ENCODE measurements at regions not wholly inside any gene's neighbourhood (a gene's known extent, or its start where the extent isn't known, plus 50 kb on each side); places are given as distances from the start of the nearest gene placed in this dataset.

DNA sequence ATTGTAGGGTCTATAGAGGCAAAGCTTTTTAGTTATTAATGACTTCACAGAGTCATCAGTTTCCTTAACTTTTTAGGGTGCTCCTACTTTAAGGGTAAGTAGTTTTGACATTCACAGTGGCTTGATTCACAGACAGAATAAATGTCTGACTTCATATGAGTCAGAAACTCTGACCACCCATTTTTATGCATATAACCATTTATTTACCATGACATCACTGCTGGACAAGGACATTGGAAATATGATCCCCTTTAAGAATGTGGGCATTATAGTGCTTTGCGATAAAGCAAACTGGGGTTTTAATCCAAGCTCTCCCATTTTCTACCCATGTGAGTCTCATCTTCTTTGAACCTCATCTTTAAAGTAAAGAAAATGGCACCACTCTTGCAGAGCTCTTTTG is 162.0 kb upstream of the MC4R start:
- Histone ChIP-seq H3K23ac (ENCODE audit: low read length) (no peak overlapping the region), H3K18ac (ENCODE audit: low read length) (no peak overlapping the region), H3K36me3 (ENCODE audit: control insufficient read depth in 1 of 2, insufficient read depth in 2 of 2, low read length in 2 of 2) (no peaks in the 10 kb centered on the region), H3K4ac (ENCODE audit: low read depth, low read length) (no peak overlapping the region), H2BK5ac (ENCODE audit: low read depth, low read length, poor library complexity) (no peak overlapping the region), H3K4me2 (ENCODE audit: low read length) (no peak overlapping the region), H3K14ac (ENCODE audit: low read length) (no peak overlapping the region), H3K79me2 (ENCODE audit: control insufficient read depth, insufficient read depth, low read length, poor library complexity) (no peaks in the 10 kb centered on the region), H3K4me3 (ENCODE audit: low read depth, low read length) (no peak overlapping the region), H2BK12ac (ENCODE audit: low read length) (no peak overlapping the region), H2BK120ac (ENCODE audit: insufficient read depth, low read length, poor library complexity) (no peak overlapping the region), H4K8ac (ENCODE audit: low read depth, low read length) (no peak overlapping the region), H3K4me1 (ENCODE audit: control insufficient read depth in 1 of 2, insufficient read depth in 2 of 2, low read length in 2 of 2) (no peaks in the 10 kb centered on the region), H3K27ac (ENCODE audit: low read depth, low read length) (no peak overlapping the region), H2AFZ (ENCODE audit: insufficient read depth, low read length, poor library complexity) (no peak overlapping the region), H3K27me3 (ENCODE audit: insufficient read depth, low read length) (no peaks in the 10 kb centered on the region), H2AK5ac (ENCODE audit: low read length) (no peak overlapping the region), H3K9me3 (ENCODE audit: insufficient read depth, low read depth, low read length) (no peaks in the 10 kb centered on the region), H4K12ac (ENCODE audit: low read depth, low read length) (no peak overlapping the region), H4K91ac (ENCODE audit: low read depth, low read length) (no peak overlapping the region), H3K9ac (ENCODE audit: low read length) (no peak overlapping the region), H3K79me1 (ENCODE audit: low read length) (no peaks in the 10 kb centered on the region)
- no CpG with 5 or more reads among the region's 1 CpG for WGBS (ENCODE audit: extremely low coverage, insufficient coverage, insufficient read length)
- no peak for DNase-seq

DNA sequence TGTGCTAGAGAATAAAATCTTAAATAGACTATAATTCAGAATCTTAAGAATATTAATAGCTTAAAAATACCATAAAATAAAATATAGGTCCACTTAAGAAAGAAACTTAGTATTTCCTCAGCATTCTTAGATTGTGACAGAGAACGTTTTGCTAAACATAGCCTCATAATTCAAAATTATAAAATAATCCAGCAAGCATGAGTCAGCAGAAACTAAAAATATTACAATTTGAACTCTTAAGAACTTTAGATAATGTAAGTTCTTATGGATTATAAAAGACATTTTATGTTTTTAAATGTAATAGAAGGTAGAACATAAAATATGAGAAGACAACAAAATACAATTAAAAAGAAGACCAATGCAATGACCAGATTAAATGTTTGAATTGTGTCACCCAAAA is 164.5 kb upstream of the MC4R start:
- Histone ChIP-seq H3K27ac (ENCODE audit: low read depth, low read length) (no peak overlapping the region), H3K4me3 (ENCODE audit: low read depth, low read length) (no peak overlapping the region), H4K12ac (ENCODE audit: low read depth, low read length) (no peak overlapping the region), H3K4me2 (ENCODE audit: low read length) (no peak overlapping the region), H2BK120ac (ENCODE audit: insufficient read depth, low read length, poor library complexity) (no peak overlapping the region), H4K91ac (ENCODE audit: low read depth, low read length) (no peak overlapping the region), H2AK5ac (ENCODE audit: low read length) (no peak overlapping the region), H3K23ac (ENCODE audit: low read length) (no peak overlapping the region), H2BK12ac (ENCODE audit: low read length) (no peak overlapping the region), H3K4ac (ENCODE audit: low read depth, low read length) (no peak overlapping the region), H3K36me3 (ENCODE audit: control insufficient read depth in 1 of 2, insufficient read depth in 2 of 2, low read length in 2 of 2) (no peaks in the 10 kb centered on the region), H3K79me1 (ENCODE audit: low read length) (no peaks in the 10 kb centered on the region), H3K79me2 (ENCODE audit: control insufficient read depth, insufficient read depth, low read length, poor library complexity) (no peaks in the 10 kb centered on the region), H3K9ac (ENCODE audit: low read length) (no peak overlapping the region), H3K9me3 (ENCODE audit: insufficient read depth, low read depth, low read length) (no peaks in the 10 kb centered on the region), H2BK5ac (ENCODE audit: low read depth, low read length, poor library complexity) (no peak overlapping the region), H4K8ac (ENCODE audit: low read depth, low read length) (no peak overlapping the region), H3K14ac (ENCODE audit: low read length) (no peak overlapping the region), H2AFZ (ENCODE audit: insufficient read depth, low read length, poor library complexity) (no peak overlapping the region), H3K18ac (ENCODE audit: low read length) (no peak overlapping the region), H3K4me1 (ENCODE audit: control insufficient read depth in 1 of 2, insufficient read depth in 2 of 2, low read length in 2 of 2) (no peaks in the 10 kb centered on the region), H3K27me3 (ENCODE audit: insufficient read depth, low read length) (no peaks in the 10 kb centered on the region)
- DNase-seq: no peak
- no CpG with 5 or more reads among the region's 1 CpG for WGBS (ENCODE audit: extremely low coverage, insufficient coverage, insufficient read length)

DNA sequence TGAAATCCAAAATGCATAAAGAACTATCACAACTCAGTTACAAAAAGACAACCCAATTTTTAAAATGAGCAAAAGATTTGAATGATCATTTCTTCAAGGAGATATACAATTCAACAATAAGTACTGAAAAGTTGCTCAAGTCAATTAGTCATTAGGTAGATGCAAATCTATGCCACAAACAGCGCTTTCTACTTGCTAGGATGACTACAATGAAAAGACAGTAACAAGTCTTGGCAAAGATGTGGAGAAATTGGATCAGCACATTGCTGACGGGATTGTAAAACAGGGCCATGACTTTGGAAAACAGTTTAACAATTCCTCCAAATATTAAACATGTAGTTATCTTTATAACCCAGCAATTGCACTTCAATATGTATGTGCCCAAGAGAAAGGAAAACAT is 166.3 kb upstream of the MC4R start:
- no peaks in the 10 kb centered on the region for H3K9me3 ChIP-seq (ENCODE audit: insufficient read depth, low read depth, low read length)
- H3K14ac ChIP-seq (ENCODE audit: low read length): no peak overlapping the region
- H3K9ac ChIP-seq (ENCODE audit: low read length): no peak overlapping the region
- no peak overlapping the region for H3K18ac ChIP-seq (ENCODE audit: low read length)
- no peaks in the 10 kb centered on the region for H3K36me3 ChIP-seq (ENCODE audit: control insufficient read depth in 1 of 2, insufficient read depth in 2 of 2, low read length in 2 of 2)
- H2AK5ac ChIP-seq (ENCODE audit: low read length): no peak overlapping the region
- H4K91ac ChIP-seq (ENCODE audit: low read depth, low read length): no peak overlapping the region
- no peak overlapping the region for H2BK12ac ChIP-seq (ENCODE audit: low read length)
- no peak overlapping the region for H2BK120ac ChIP-seq (ENCODE audit: insufficient read depth, low read length, poor library complexity)
- no peaks in the 10 kb centered on the region for H3K79me2 ChIP-seq (ENCODE audit: control insufficient read depth, insufficient read depth, low read length, poor library complexity)
- H3K4me3 ChIP-seq (ENCODE audit: low read depth, low read length): no peak overlapping the region
- no peak overlapping the region for H4K12ac ChIP-seq (ENCODE audit: low read depth, low read length)
- no peaks in the 10 kb centered on the region for H3K79me1 ChIP-seq (ENCODE audit: low read length)
- H3K27ac ChIP-seq (ENCODE audit: low read depth, low read length): no peak overlapping the region
- no peak for DNase-seq
- no peaks in the 10 kb centered on the region for H3K27me3 ChIP-seq (ENCODE audit: insufficient read depth, low read length)
- no peak overlapping the region for H3K23ac ChIP-seq (ENCODE audit: low read length)
- H4K8ac ChIP-seq (ENCODE audit: low read depth, low read length): no peak overlapping the region
- H3K4ac ChIP-seq (ENCODE audit: low read depth, low read length): no peak overlapping the region
- H3K4me1 ChIP-seq (ENCODE audit: control insufficient read depth in 1 of 2, insufficient read depth in 2 of 2, low read length in 2 of 2): no peaks in the 10 kb centered on the region
- H2BK5ac ChIP-seq (ENCODE audit: low read depth, low read length, poor library complexity): no peak overlapping the region
- no peak overlapping the region for H2AFZ ChIP-seq (ENCODE audit: insufficient read depth, low read length, poor library complexity)
- no CpG with 5 or more reads among the region's 2 CpGs for WGBS (ENCODE audit: extremely low coverage, insufficient coverage, insufficient read length)
- H3K4me2 ChIP-seq (ENCODE audit: low read length): no peak overlapping the region

DNA sequence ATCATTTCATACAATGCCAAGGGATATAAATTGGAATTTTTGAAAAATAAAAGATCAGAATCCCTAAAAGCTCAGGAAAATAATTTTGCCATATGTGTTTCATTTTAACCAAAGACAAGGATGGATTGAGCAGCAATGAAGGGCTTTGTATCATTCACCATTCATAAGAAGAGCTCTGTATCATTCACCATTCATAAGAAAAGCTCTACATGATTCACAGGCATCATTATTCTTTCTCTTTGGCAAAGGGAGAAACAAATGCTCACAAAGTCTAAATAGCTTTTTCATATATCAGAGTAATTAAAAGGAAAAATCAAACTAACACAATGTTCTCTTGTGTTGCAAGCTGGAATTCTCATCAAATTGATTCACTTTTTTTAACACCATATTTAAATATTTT is 169.1 kb upstream of the MC4R start:
- no peaks in the 10 kb centered on the region for H3K36me3 ChIP-seq (ENCODE audit: control insufficient read depth in 1 of 2, insufficient read depth in 2 of 2, low read length in 2 of 2)
- DNase-seq: no peak
- no peak overlapping the region for H3K18ac ChIP-seq (ENCODE audit: low read length)
- no peaks in the 10 kb centered on the region for H3K79me2 ChIP-seq (ENCODE audit: control insufficient read depth, insufficient read depth, low read length, poor library complexity)
- no peak overlapping the region for H2BK12ac ChIP-seq (ENCODE audit: low read length)
- H3K4ac ChIP-seq (ENCODE audit: low read depth, low read length): no peak overlapping the region
- no peak overlapping the region for H3K14ac ChIP-seq (ENCODE audit: low read length)
- no peak overlapping the region for H4K12ac ChIP-seq (ENCODE audit: low read depth, low read length)
- no peak overlapping the region for H2AFZ ChIP-seq (ENCODE audit: insufficient read depth, low read length, poor library complexity)
- H3K27ac ChIP-seq (ENCODE audit: low read depth, low read length): no peak overlapping the region
- no peak overlapping the region for H4K91ac ChIP-seq (ENCODE audit: low read depth, low read length)
- H3K4me2 ChIP-seq (ENCODE audit: low read length): no peak overlapping the region
- H3K79me1 ChIP-seq (ENCODE audit: low read length): no peaks in the 10 kb centered on the region
- H3K23ac ChIP-seq (ENCODE audit: low read length): no peak overlapping the region
- H2BK120ac ChIP-seq (ENCODE audit: insufficient read depth, low read length, poor library complexity): no peak overlapping the region
- H3K4me1 ChIP-seq (ENCODE audit: control insufficient read depth in 1 of 2, insufficient read depth in 2 of 2, low read length in 2 of 2): no peaks in the 10 kb centered on the region
- no peak overlapping the region for H3K4me3 ChIP-seq (ENCODE audit: low read depth, low read length)
- no peaks in the 10 kb centered on the region for H3K9me3 ChIP-seq (ENCODE audit: insufficient read depth, low read depth, low read length)
- H2BK5ac ChIP-seq (ENCODE audit: low read depth, low read length, poor library complexity): no peak overlapping the region
- H3K9ac ChIP-seq (ENCODE audit: low read length): no peak overlapping the region
- no peak overlapping the region for H4K8ac ChIP-seq (ENCODE audit: low read depth, low read length)
- no peaks in the 10 kb centered on the region for H3K27me3 ChIP-seq (ENCODE audit: insufficient read depth, low read length)
- H2AK5ac ChIP-seq (ENCODE audit: low read length): no peak overlapping the region

- no peak overlapping the region for H3K14ac ChIP-seq (ENCODE audit: low read length)
- H3K36me3 ChIP-seq (ENCODE audit: control insufficient read depth in 1 of 2, insufficient read depth in 2 of 2, low read length in 2 of 2): no peaks in the 10 kb centered on the region
- H4K91ac ChIP-seq (ENCODE audit: low read depth, low read length): no peak overlapping the region
- no peak overlapping the region for H3K9ac ChIP-seq (ENCODE audit: low read length)
- no peak overlapping the region for H3K4me2 ChIP-seq (ENCODE audit: low read length)
- H3K9me3 ChIP-seq (ENCODE audit: insufficient read depth, low read depth, low read length): no peaks in the 10 kb centered on the region
- no peaks in the 10 kb centered on the region for H3K27me3 ChIP-seq (ENCODE audit: insufficient read depth, low read length)
- H3K4me3 ChIP-seq (ENCODE audit: low read depth, low read length): no peak overlapping the region
- H2BK12ac ChIP-seq (ENCODE audit: low read length): no peak overlapping the region
- no peaks in the 10 kb centered on the region for H3K79me2 ChIP-seq (ENCODE audit: control insufficient read depth, insufficient read depth, low read length, poor library complexity)
- no peaks in the 10 kb centered on the region for H3K79me1 ChIP-seq (ENCODE audit: low read length)
- H3K4me1 ChIP-seq (ENCODE audit: control insufficient read depth in 1 of 2, insufficient read depth in 2 of 2, low read length in 2 of 2): no peaks in the 10 kb centered on the region
- DNase-seq: no peak
- H2AFZ ChIP-seq (ENCODE audit: insufficient read depth, low read length, poor library complexity): no peak overlapping the region
- H2BK5ac ChIP-seq (ENCODE audit: low read depth, low read length, poor library complexity): no peak overlapping the region
- no peak overlapping the region for H3K18ac ChIP-seq (ENCODE audit: low read length)
- H4K8ac ChIP-seq (ENCODE audit: low read depth, low read length): no peak overlapping the region
- no peak overlapping the region for H2AK5ac ChIP-seq (ENCODE audit: low read length)
- H3K23ac ChIP-seq (ENCODE audit: low read length): no peak overlapping the region
- H3K27ac ChIP-seq (ENCODE audit: low read depth, low read length): no peak overlapping the region
- H3K4ac ChIP-seq (ENCODE audit: low read depth, low read length): no peak overlapping the region
- WGBS (ENCODE audit: extremely low coverage, insufficient coverage, insufficient read length): no CpG with 5 or more reads among the region's 2 CpGs
- no peak overlapping the region for H4K12ac ChIP-seq (ENCODE audit: low read depth, low read length)
- H2BK120ac ChIP-seq (ENCODE audit: insufficient read depth, low read length, poor library complexity): no peak overlapping the region
Measured at GRCh38 chr18:60543646-60544045, 171.1 kb upstream of the MC4R start.
